WI38 (cell line): ENCODE measurements at regions not wholly inside any gene's neighbourhood (a gene's known extent, or its start where the extent isn't known, plus 50 kb on each side); places are given as distances from the start of the nearest gene placed in this dataset.

Source experiments
- H3K4me3 ChIP-seq: 2 replicates; pipeline ENCODE4 v1.5.1; 2011; ENCODE audit warnings: low read depth, mild to moderate bottlenecking, control low read depth, low read length
- TF ChIP-seq, protein P1 (sequence below): IDR thresholded peaks from 2 replicates; pipeline ENCODE4 v1.5.1; 2012; ENCODE audit warnings: low read depth, mild to moderate bottlenecking, control low read depth, low read length

DNA sequence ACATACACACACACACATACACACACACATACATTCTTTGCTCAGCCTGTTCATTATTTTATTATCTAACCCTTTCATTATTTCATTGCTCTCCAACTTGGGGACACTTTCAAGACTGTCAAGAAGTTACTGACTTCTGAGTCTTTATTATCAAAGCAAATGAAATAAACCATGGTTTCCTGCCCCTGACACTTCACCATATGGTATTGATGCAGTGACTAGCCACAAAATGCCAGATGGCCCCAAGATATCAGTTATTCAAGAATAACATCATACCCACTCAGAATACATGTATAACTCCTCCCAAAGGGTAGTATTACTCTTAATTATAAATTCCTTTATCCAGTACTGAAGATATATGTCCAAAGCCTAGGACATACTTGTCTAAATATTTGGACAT is 197.3 kb downstream of the MRPL39 start:
- no peak overlapping the region for H3K4me3 ChIP-seq
- TF ChIP-seq, protein P1, sequence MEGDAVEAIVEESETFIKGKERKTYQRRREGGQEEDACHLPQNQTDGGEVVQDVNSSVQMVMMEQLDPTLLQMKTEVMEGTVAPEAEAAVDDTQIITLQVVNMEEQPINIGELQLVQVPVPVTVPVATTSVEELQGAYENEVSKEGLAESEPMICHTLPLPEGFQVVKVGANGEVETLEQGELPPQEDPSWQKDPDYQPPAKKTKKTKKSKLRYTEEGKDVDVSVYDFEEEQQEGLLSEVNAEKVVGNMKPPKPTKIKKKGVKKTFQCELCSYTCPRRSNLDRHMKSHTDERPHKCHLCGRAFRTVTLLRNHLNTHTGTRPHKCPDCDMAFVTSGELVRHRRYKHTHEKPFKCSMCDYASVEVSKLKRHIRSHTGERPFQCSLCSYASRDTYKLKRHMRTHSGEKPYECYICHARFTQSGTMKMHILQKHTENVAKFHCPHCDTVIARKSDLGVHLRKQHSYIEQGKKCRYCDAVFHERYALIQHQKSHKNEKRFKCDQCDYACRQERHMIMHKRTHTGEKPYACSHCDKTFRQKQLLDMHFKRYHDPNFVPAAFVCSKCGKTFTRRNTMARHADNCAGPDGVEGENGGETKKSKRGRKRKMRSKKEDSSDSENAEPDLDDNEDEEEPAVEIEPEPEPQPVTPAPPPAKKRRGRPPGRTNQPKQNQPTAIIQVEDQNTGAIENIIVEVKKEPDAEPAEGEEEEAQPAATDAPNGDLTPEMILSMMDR = no peak

DNA sequence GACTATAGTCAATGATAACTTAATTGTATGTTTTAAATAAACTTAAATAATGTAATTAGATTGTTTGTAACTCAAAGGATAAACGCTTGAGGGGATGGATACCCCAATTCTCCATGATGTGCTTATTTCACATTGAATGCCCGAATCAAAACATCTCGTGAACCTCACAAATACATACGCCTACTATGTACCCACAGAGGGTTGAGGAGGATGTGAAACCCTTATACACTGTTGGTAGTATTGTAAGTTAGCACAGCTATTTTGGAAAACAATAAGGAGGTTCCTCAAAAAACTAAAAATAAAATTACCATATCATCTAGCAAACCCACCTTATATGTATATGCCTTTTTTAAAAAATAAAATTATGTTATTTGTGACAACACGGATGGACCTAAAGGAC is 198.6 kb downstream of the MRPL39 start:
- no peak overlapping the region for H3K4me3 ChIP-seq
- TF ChIP-seq, protein P1 = no peak

DNA sequence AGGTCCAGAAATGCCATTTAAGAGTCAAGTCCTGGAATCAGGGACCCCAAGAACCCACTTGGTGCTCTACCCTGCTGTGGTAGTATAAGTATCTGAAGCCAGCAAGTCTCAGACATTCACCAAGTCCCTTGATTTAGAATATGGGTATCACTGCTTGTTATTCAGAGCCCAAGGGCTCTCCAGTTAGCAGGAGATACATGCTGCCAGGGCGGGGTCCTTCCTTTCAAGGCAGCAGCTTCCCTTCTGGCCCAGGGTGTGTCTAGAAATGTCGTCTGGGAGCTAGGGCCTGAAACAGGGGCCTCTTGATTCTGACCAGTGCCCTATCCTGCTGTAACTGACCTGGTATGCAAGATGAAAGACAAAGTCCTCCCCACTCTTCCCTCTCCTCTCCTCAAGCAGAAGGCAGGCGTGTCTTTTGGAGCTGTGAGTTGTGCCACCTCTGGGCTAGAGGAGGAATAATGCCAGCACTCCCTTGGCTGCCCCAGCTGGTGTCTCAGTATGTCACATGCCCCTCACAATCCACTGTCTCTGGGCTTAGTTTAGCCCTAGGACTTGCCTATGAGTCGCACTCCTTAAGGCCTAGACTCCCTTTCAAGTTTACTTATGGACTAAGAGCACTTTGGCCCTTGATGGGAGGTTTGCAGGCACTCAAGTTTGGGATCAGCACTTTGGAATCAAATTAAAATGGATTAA is 200.2 kb downstream of the MRPL39 start:
- TF ChIP-seq, protein P1 = no peak
- H3K4me3 ChIP-seq = no peak overlapping the region

DNA sequence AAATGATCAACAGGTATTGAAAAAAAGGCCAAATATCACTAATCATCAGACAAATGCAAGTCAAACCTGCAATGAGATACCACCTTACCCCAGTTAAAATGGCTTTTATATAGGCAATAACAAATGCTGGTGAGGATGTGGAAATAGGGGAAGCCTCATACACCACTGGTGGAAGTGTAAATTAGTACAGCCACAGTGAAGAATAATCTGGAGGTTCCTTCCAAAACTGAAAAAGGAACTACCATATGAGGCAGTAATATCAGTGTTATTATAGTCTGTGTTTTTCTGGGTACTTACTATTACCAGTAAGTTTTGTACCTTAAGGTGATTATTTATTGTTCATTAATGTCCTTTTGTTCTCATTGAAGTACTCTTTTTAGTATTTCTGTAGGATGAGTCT is 201.3 kb downstream of the MRPL39 start:
- no peak overlapping the region for H3K4me3 ChIP-seq
- TF ChIP-seq, protein P1 = no peak

DNA sequence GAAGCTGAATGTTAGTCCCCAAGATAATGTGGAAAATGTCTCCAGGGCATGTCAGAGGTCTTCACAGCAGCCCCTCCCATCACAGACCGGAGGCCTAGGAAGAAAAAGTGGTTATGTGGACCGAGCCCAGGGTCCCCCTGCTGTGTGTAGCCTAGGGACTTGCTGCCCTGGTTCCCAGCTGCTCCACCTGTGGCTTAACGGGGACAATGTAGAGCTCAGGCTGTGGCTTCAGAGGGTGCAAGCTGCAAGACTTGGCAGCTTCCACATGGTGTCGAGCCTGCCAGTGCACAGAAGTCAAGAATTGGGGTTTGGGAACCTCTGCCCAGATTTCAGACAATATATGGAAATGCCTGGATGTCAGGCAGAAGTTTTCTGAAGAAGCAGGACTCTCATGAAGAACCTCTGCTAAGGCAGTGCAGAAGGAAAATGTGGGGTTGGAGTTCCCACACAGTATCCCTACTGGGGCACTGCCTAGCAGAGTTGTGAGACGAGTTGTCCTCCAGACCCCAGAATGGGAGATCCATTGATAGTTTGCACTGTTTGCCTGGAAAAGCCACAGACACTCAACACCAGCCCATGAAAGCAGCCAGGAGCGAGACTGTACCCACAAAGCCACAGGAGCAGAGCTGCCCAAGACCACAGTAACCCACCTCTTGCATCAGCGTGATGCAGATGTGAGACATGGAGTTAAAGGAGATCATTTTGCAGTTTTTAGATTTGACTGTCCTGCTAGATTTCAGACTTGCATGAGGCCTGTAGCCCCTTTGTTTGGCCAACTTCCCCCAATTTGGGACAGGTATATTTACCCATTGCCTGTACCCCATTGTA is 204.9 kb downstream of the MRPL39 start:
- TF ChIP-seq, protein P1 = no peak
- H3K4me3 ChIP-seq = no peak overlapping the region

DNA sequence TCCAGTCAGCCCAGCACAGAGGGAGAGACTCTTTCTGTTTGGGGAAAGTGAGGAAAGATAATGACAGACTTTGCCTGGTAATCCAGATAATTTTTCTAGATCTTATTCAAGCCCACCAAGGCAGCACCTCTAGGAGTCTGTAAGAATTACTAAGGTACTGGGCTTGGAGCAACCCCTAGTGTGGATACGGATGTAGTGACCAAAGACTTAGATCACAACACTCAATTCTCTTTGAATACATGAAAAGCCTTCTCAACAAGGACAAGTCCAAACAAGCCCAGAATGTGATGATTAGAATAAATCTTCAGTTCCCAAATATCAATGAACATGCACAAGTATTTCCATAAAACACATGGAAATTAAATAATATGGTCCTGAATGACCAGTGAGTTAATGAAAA is 206.9 kb downstream of the MRPL39 start:
- no peak overlapping the region for H3K4me3 ChIP-seq
- TF ChIP-seq, protein P1 = no peak

DNA sequence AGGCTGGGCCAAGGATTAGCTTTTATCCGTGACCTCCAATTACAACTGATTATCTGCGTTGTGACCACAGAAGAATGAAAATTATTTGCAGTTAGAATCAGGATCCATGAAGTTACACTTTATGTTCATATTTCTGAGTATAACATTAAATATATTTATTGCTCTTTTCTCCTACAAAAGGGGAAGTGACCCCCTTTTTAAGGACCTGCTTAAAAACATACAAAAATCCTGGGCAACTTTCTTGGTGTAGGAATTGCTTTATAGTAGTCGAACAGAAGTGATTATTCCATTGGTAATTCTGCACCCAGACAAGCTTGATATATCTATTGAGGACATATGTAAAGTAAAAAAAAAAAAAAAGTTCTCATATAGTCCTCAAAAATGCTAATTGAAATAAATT is 208.7 kb downstream of the MRPL39 start:
- no peak overlapping the region for H3K4me3 ChIP-seq
- TF ChIP-seq, protein P1 = no peak
